Panc1 (cell line): ENCODE measurements at regions not wholly inside any gene's neighbourhood (a gene's known extent, or its start where the extent isn't known, plus 50 kb on each side); places are given as distances from the start of the nearest gene placed in this dataset.

ENCODE experiments used
- ATAC-seq: fragments of 200-7000 bp; cut with Tn5 transposase; 2 replicates; pipeline ENCODE4 v1.9.1; 2020; ENCODE audit warnings: mild to moderate bottlenecking, moderate library complexity
- BruUV-seq: library from RNA; stranded (reverse); fragments of 400-500 nt; replicated peaks from 2 replicates; lab custom pipeline; 2021; lab: Mats Ljungman, UMichigan
- CTCF ChIA-PET: fragments of 300-600 bp; sonication (Branson Sonifier 250); formaldehyde crosslinking; loops from one replicate; lab custom pipeline; 2022; ENCODE audit warnings: antibody characterized with exemption; lab: Charles Lee
- POLR2A ChIA-PET: fragments of 300-600 bp; sonication (Branson Sonifier 250); formaldehyde crosslinking; loops from one replicate; lab custom pipeline; 2022; ENCODE audit warnings: antibody characterized with exemption; lab: Charles Lee
- DNase-seq: peaks from one replicate; pipeline ENCODE4 v3.0.0-alpha.2; 2010; ENCODE audit warnings: low read depth, low spot score
- H3K27ac ChIP-seq: 2 replicates; pipeline ENCODE4 v1.5.1; 2011; ENCODE audit warnings: mild to moderate bottlenecking, low read length, inconsistent platforms
- H3K27me3 ChIP-seq: fragments of 200-500 bp; sonication (Bioruptor generic); 2 replicates; pipeline ENCODE4 v1.6.0; 2014; ENCODE audit warnings: low read length, inconsistent platforms; ENCODE audit not compliant: control insufficient read depth, insufficient read depth
- H3K36me3 ChIP-seq: fragments of 200-500 bp; sonication (Bioruptor generic); 2 replicates; pipeline ENCODE4 v1.5.1; 2014; ENCODE audit warnings: inconsistent platforms, mild to moderate bottlenecking, low read length, moderate library complexity; ENCODE audit not compliant: control insufficient read depth, insufficient read depth
- H3K4me1 ChIP-seq: 2 replicates; pipeline ENCODE4 v1.5.1; 2011; ENCODE audit warnings: inconsistent platforms, mild to moderate bottlenecking, low read length, moderate library complexity; ENCODE audit not compliant: control insufficient read depth, insufficient read depth
- H3K4me3 ChIP-seq, 2 experiments: 2 replicates each; pipeline ENCODE4 v1.5.1; 2011 to 2012; ENCODE audit warnings: low read depth in 2 of 2, low read length in 2 of 2, mild to moderate bottlenecking in 2 of 2, inconsistent platforms in 1 of 2, moderate library complexity in 1 of 2
- H3K9me3 ChIP-seq: fragments of 200-500 bp; sonication (Bioruptor generic); 2 replicates; pipeline ENCODE4 v1.5.1; 2014; ENCODE audit warnings: low read depth, mild to moderate bottlenecking, inconsistent platforms, low read length, moderate library complexity; ENCODE audit not compliant: control insufficient read depth, insufficient read depth
- CTCF ChIP-seq: fragments of 450-650 bp; IDR thresholded peaks from 2 replicates; pipeline ENCODE4 v1.5.1; 2017; ENCODE audit warnings: mild to moderate bottlenecking
- POLR2AphosphoS5 ChIP-seq: IDR thresholded peaks from 2 replicates; pipeline ENCODE4 v1.6.1; 2012; ENCODE audit warnings: mild to moderate bottlenecking, low read depth, low read length, moderate library complexity
- REST ChIP-seq, 2 experiments: IDR thresholded peaks; 2 replicates each; pipeline ENCODE4 v1.6.1; 2011 to 2012; ENCODE audit warnings: low read depth in 2 of 2, control low read depth in 1 of 2, low read length in 1 of 2, mild to moderate bottlenecking in 1 of 2, moderate library complexity in 1 of 2; ENCODE audit not compliant: insufficient read depth in 1 of 2
- SIN3A ChIP-seq: IDR thresholded peaks from 2 replicates; pipeline ENCODE4 v1.6.1; 2012; ENCODE audit warnings: low read depth, mild to moderate bottlenecking, low read length, moderate library complexity, borderline replicate concordance; ENCODE audit not compliant: insufficient read depth
- TCF7L2 ChIP-seq: IDR thresholded peaks from 2 replicates; pipeline ENCODE4 v1.6.1; 2011; ENCODE audit warnings: mild to moderate bottlenecking, low read depth, low read length, inconsistent platforms
- in situ Hi-C: cut with HindIII; loops from 2 replicates; pipeline ENCODE4 v1.10.0; 2016; ENCODE audit warnings: low sequenced_read_pairs, low pct_unique_long_range_greater_than_20kb
- intact Hi-C: fragments of 100-400 bp; cut with micrococcal nuclease; formaldehyde crosslinking; loops from one replicate; pipeline ENCODE4 v1.10.0; 2022; ENCODE audit not compliant: unreplicated experiment

GRCh38 chr14:53228966-53229365 lies 75.8 kb upstream of the DDHD1 start:
- Histone ChIP-seq H3K36me3 (no peaks in the 10 kb centered on the region), H3K27ac (no peak overlapping the region), H3K4me1 (no peaks in the 10 kb centered on the region), H3K9me3 (no peaks in the 10 kb centered on the region), H3K4me3 (no peak overlapping the region), H3K27me3 (no peaks in the 10 kb centered on the region)
- intact Hi-C loops: no loop called here
- no peak for DNase-seq
- in situ Hi-C loops: no loop called here
- no peak for TF ChIP-seq REST (IDR thresholded peaks at IDR 0.05; ENCODE audit: insufficient read depth in 1 of 2, low read depth in 2 of 2, low read length in 1 of 2)
- TF ChIP-seq SIN3A: no peak
- no peak for TF ChIP-seq POLR2AphosphoS5
- TF ChIP-seq TCF7L2: no peak
- TF ChIP-seq CTCF: no peak
- ATAC-seq: no peak
- BruUV-seq: no TSS peak
- ChIA-PET POLR2A (no interaction called here), CTCF (no interaction called here)

GRCh38 chr14:53227154-53227718 lies 74.1 kb upstream of the DDHD1 start:
- intact Hi-C loops: no loop called here
- ATAC-seq (no peak), DNase-seq (no peak)
- BruUV-seq: no TSS peak
- H3K4me3 ChIP-seq: no peak overlapping the region
- H3K27me3 ChIP-seq: no peaks in the 10 kb centered on the region
- no peak overlapping the region for H3K27ac ChIP-seq
- H3K4me1 ChIP-seq: no peaks in the 10 kb centered on the region
- CTCF ChIA-PET: no interaction called here
- H3K9me3 ChIP-seq: no peaks in the 10 kb centered on the region
- POLR2A ChIA-PET: no interaction called here
- no peaks in the 10 kb centered on the region for H3K36me3 ChIP-seq
- in situ Hi-C loops: no loop called here
- TF ChIP-seq REST (IDR thresholded peaks at IDR 0.05; ENCODE audit: insufficient read depth in 1 of 2, low read depth in 2 of 2, low read length in 1 of 2) (no peak), CTCF (no peak), POLR2AphosphoS5 (no peak), TCF7L2 (no peak), SIN3A (no peak)
